ENCODE measurements at regions not wholly inside any gene's neighbourhood (a gene's known extent, or its start where the extent isn't known, plus 50 kb on each side); places are given as distances from the start of the nearest gene placed in this dataset.
"Not testable (repeated sequence)": the region's sequence is repeated elsewhere in the genome, so short reads cannot be mapped to it uniquely, and the experiment has no call there.

GRCh38 chr3:81876826-81877225 is 115.4 kb upstream of the GBE1 start:
- no peak overlapping the region for H3K4me3 ChIP-seq (replicated peaks; ENCODE audit: low read depth, low read length)
- no peak for TF ChIP-seq CTCF (IDR thresholded peaks at IDR 0.05; ENCODE audit: low read depth, low read length, missing control alignments)
- DNase-seq (ENCODE audit: extremely low read depth, low read depth): no peak

- DNase-seq (ENCODE audit: extremely low read depth, low read depth): no peak
- no peak overlapping the region for H3K4me3 ChIP-seq (replicated peaks; ENCODE audit: low read depth, low read length)
- TF ChIP-seq CTCF (IDR thresholded peaks at IDR 0.05; ENCODE audit: low read depth, low read length, missing control alignments): no peak
Observed at GRCh38 chr3:81874738-81875137, 113.3 kb upstream of the GBE1 start.

- TF ChIP-seq CTCF (IDR thresholded peaks at IDR 0.05; ENCODE audit: low read depth, low read length, missing control alignments): no peak
- no peak for DNase-seq (ENCODE audit: extremely low read depth, low read depth)
- no peak overlapping the region for H3K4me3 ChIP-seq (replicated peaks; ENCODE audit: low read depth, low read length)
Observed at GRCh38 chr3:81872566-81872965, 111.1 kb upstream of the GBE1 start.

- TF ChIP-seq CTCF (IDR thresholded peaks at IDR 0.05; ENCODE audit: low read depth, low read length, missing control alignments): no peak
- no peak overlapping the region for H3K4me3 ChIP-seq (replicated peaks; ENCODE audit: low read depth, low read length)
- no peak for DNase-seq (ENCODE audit: extremely low read depth, low read depth)
Observed at GRCh38 chr3:81871358-81872155, 110.1 kb upstream of the GBE1 start.

GRCh38 chr3:81869382-81869781 is 107.9 kb upstream of the GBE1 start:
- no peak for TF ChIP-seq CTCF (IDR thresholded peaks at IDR 0.05; ENCODE audit: low read depth, low read length, missing control alignments)
- no peak for DNase-seq (ENCODE audit: extremely low read depth, low read depth)

GRCh38 chr3:81868597-81868996 is 107.2 kb upstream of the GBE1 start:
- DNase-seq (ENCODE audit: extremely low read depth, low read depth): no peak
- H3K4me3 ChIP-seq (replicated peaks; ENCODE audit: low read depth, low read length): no peak overlapping the region
- TF ChIP-seq CTCF (IDR thresholded peaks at IDR 0.05; ENCODE audit: low read depth, low read length, missing control alignments): no peak

More at GRCh38 chr3:81869382-81869781, 107.9 kb upstream of the GBE1 start:
- H3K4me3 ChIP-seq (replicated peaks; ENCODE audit: low read depth, low read length): no peak overlapping the region

GRCh38 chr3:81867875-81868274 is 106.4 kb upstream of the GBE1 start:
- TF ChIP-seq CTCF (IDR thresholded peaks at IDR 0.05; ENCODE audit: low read depth, low read length, missing control alignments): no peak
- no peak for DNase-seq (ENCODE audit: extremely low read depth, low read depth)
- H3K4me3 ChIP-seq (replicated peaks; ENCODE audit: low read depth, low read length): no peak overlapping the region

GRCh38 chr3:81865164-81865563 is 103.7 kb upstream of the GBE1 start:
- H3K4me3 ChIP-seq (replicated peaks; ENCODE audit: low read depth, low read length); DNase-seq (ENCODE audit: extremely low read depth, low read depth): not testable (repeated sequence)

Data from HFF-Myc (cell line).